Posterior vena cava (tissue), 2 donors: ENCODE measurements at regions not wholly inside any gene's neighbourhood (a gene's known extent, or its start where the extent isn't known, plus 50 kb on each side); places are given as distances from the start of the nearest gene placed in this dataset.

Experiments used
- DNase-seq: peaks from one replicate; pipeline ENCODE4 v3.0.0-alpha.2; 2020; ENCODE audit warnings: low spot score
- intact Hi-C, 2 donors: fragments of 100-400 bp; cut with DNase I; formaldehyde crosslinking; loops; one replicate each; pipeline versions ENCODE4 v1.14.1 to v1.14.2; 2022 to 2023
- donor health status: DM: yes; HTN: yes; CAD: no.
- donor health status: DM: yes; HTN: yes; CAD: no.

DNA sequence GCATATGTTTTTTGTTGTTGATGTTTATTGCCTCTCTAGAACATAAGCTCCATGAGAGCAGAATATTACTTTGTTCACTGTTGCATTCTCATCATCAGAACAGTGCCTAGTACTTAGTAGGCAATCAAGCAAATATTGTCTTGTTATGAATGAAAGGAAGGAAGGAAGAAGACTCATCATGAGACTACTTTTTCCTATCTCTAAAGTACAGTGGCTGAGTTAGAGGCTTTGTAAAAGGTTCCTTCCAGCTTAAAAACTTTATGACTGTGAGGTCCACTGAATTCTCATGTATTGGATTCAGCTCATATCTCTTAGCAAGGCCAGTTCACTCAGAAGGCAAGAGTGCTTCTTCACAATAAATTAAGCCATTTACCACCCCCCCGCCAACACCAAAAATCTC lies 171.8 kb upstream of the NR3C1 start:
- intact Hi-C loops = no loop called here
- no peak for DNase-seq

DNA sequence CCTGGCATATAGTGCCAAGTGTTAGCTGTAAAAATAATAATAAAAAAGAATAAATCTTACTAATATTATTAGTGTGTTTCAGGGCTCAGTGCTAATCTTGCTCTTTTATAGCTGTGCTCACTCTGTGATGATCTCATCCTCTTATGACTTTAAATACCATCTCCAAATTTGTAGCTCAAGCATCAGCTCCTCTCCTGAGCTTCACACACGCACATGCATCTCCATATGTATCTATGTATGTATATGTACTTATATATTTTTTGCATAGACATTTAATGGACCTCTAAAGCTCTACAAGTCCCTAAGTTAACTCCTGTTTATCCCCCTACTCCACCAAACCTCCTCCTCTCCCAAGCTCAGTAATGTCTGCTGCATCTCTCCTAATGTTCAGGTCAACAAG lies 170.8 kb upstream of the NR3C1 start:
- intact Hi-C loops = loop anchor here in 1 of 2 donors (5.0 kb wide), 1 partner anchor 1763 kb away; no protein-coding TSS in a partner anchor
- no peak for DNase-seq

DNA sequence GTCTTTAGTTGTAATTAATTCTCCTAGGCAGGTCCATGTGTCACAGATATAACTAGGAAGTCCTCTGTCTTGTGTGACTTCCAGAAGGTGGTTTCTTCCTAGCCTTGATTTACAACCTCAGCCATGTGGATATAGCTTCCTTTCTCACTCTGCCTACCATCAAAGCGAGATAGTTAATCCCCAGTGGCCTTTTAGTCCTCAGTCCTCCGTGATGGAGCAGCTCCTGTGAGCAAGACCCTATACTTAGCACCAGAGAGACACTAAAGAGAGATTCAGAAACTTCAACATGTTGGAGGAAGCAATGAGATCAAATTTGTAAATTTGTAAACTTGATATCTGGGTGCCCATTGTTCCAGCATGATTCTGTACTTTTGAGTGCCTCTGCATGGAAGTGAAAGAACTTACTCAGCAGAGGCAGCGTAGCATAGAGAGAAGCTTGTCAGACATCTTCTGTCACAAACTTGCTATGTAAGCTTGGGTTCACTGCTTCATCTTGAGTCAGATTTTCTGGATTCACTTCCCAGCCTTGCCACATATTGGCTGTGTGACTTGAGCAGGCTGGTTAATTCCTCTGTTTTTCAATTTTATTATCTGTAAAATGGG lies 170.2 kb upstream of the NR3C1 start:
- no peak for DNase-seq
- intact Hi-C loops = loop anchor here in 1 of 2 donors (5.0 kb wide), 1 partner anchor 1764 kb away; no protein-coding TSS in a partner anchor

DNA sequence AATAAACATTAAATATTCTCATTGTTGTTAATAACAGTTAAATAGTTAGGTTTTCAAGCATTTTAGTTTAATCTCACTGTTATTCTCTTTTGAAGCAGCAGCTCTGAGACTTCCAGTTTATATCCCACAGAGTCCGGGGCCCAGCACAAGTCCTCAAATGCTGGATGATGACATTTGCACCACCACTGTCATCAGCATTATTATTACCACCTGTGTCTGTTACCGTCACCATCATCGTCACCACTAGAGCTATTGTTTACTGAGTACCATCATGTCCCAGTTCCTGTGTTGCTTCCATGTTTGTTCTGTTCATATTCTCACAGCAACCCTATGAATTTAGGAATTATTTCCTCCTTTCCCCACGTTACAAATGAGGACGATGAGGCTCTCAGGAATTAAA lies 169.2 kb upstream of the NR3C1 start:
- no peak for DNase-seq
- intact Hi-C loops = loop anchor here in 1 of 2 donors (5.0 kb wide), 1 partner anchor 1765 kb away; no protein-coding TSS in a partner anchor

DNA sequence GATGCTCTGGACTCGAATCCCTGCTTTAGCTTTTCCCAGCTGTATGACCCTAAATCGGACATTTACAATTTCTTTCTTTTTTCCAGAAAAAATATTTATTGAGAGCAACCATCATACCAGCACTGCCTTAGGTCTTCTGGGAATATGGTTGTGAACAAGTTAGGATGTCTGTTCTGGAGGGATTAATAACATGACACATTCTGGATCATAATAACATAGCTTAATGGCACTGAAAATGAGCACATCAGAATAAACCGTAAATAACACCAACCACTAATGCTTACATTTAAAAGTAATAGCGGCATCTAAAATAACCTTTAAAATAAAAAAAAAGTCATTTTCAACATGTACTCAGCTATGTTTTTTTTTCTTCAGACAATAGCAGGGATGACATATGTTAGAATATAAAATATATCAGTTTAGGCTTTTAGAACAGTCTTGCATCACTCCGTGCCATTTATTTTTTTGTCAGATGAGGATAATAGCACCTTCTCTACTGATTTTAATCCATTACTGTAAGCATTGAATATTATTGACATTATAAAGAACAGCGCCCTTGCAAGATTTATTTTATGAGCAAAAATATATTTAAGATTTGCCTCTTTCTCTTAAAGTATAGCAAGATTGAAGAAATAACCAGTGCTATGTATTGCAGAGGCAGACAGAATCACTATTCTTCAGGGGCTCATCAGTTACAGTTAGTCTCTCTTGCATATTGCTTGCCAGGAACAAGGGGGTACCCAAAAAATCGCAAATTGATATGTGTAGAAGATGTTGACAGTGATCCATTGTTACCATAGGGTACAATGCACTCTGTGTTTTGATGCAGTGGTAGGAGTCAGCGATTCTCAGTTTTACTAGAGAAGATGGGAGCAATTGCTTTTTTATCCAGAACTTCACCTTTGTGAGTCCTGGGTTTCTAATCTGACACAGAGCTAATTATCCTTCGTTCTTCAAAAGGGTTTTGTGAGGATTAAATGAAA lies 168.4 kb upstream of the NR3C1 start:
- no peak for DNase-seq
- intact Hi-C loops = loop anchor here in 1 of 2 donors (5.0 kb wide), 1 partner anchor 1765 kb away; no protein-coding TSS in a partner anchor

DNA sequence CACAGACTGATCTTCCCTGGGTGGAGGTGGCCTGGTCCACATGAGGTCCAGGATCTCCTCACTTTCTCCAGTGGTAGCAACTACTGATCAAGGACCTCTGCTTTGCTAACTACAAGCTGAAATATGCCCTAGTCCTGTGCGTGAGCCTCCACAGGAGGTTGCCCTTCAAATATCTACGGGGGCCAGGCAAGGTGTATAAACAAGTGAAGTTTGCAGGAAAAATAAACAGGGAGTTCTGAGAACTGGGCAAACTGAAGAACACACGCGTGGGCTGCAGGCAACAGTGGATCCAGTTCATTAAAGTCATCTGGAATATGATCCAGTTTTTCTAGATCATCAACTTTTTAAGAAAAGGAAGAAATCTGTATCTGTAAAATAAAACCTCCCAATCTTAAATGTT lies 167.5 kb upstream of the NR3C1 start:
- no peak for DNase-seq
- intact Hi-C loops = loop anchor here in 1 of 2 donors (5.0 kb wide), 1 partner anchor 1766 kb away; no protein-coding TSS in a partner anchor

DNA sequence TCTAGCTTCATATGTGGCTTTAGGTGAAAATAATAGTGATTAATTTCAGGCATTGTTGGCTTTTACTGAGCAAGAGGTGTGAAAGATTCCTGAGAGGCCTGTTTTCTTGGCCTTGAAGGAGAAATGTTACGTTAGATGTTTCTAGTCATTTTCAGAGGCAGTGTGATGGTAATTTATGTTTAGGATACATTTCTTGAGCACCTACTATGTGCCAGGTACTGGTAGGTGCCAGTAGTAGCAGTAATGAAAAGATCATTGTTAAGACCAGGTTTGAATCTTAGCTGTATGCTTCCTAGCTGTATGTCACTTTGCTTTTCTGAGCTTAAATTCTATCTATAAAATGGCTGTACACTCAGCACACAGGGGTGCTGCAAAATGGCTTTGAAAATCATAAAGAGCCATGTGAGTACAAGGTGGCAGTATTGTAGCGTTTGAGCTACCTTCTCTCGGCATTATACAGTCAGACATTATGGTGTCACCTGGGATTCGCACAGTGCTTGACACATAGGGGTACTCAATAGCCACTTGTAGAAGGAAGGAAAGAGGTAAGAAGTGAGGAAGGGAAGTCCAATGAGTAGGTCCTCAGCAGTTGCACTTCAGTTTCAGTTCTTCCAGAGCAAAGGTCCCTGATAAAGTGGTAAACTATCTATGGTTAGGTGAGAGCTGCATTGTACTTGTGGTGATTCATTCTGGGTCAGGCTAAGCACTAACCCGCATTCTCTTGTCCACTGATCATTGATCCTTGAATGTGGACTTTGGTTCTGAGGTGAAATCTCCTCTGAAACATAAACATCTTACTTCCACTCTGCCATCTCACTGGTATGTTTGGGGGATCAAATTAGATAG lies 166.5 kb upstream of the NR3C1 start:
- intact Hi-C loops = loop anchor here in 1 of 2 donors (5.0 kb wide), 1 partner anchor 1767 kb away; no protein-coding TSS in a partner anchor
- no peak for DNase-seq

DNA sequence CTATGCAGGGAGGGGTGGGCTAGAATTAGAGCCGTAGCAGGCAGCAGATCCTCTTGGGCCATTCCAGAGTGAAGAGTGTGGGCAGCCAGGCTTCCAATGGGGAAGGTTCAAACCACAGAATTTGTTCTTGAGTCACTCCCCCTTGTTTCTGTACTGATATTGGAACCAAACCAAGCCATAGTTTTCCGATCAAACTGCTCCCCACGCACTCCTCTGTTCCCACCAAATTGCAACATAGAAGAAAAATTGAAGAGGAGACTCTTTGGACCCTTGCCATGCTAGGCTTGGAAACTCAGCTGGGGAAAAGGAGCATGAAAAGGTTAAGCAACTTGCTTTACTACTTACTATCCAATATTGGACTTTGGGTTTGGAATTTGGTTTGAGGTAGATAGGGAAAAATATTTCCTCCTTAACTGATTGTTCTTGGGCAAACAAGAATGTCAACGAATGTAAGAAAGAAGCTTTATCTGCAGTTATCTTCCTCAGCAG lies 165.8 kb upstream of the NR3C1 start:
- no peak for DNase-seq
- intact Hi-C loops = no loop called here

DNA sequence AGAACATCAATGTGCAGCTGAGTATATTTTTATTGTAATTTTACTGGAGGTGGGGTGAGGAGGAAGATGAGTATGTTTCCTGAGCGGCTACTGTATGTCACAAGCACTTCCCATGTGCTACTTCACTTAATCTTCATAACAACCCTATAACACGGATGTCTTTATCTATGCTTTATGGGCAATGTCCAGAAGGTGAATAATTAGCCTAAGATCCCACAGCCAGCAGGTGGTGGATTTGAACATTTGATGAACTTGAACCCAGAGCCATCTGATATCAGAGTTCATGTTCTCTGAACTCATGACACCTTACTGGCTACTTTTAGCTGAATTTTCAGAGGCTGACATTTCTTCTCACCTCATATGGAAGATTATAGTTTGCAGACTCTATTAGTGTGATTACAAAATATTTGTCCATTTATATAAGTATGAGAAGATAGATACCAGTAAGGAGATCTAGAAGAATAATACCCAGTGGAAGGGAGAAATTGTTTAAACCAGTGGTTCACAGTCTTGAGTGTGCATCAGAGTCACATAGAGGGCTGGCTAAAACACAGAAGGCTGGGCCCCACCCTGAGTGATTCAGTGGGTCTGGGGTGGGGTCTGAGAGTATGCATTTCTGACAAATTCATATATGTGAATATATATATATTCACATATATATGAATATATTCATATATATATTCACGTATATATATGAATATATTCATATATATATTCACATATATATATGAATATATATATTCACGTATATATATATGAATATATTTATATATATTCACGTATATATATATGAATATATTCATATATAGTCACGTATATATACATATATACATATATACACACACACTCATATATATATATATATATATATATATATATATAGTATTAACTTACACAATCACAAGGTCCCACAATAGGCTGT lies 164.4 kb upstream of the NR3C1 start:
- no peak for DNase-seq
- intact Hi-C loops = no loop called here

DNA sequence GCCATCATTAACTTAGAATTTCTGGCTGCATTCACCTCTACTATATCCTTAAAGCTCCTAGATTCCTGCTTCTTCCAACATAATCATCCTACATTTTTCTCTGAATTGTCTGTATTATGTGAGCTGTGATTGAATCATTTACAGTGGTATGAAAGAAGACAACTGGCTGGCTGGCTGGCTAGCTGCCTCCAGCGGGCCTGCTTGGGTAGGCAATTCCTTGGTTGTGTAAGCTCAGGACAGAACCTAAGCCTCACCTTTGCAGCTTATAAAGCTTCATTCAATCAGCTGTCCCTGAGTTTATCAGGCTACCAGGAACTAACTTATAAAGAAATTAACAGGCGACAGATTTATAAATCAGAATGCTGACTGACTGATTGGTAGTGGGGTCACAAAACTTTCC lies 162.7 kb upstream of the NR3C1 start:
- no peak for DNase-seq
- intact Hi-C loops = no loop called here

DNA sequence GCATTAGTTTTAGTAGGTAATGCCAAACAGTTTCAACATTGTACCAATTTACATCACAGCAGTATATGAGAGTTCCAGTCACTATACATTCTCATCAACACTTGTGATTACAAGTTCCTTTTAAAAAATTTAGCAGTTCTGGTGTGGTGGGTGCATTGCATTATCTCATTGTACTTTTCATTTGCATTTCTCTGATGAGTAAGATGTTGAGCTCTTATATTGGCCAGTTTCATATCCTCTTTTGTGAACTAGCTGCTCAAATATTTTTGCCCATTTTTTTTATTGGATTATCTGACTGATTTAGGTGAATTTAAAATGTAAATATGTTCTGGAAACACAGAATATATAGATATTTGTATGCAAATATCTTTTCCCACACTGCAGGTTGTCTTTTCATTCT lies 160.9 kb upstream of the NR3C1 start:
- intact Hi-C loops = no loop called here

DNA sequence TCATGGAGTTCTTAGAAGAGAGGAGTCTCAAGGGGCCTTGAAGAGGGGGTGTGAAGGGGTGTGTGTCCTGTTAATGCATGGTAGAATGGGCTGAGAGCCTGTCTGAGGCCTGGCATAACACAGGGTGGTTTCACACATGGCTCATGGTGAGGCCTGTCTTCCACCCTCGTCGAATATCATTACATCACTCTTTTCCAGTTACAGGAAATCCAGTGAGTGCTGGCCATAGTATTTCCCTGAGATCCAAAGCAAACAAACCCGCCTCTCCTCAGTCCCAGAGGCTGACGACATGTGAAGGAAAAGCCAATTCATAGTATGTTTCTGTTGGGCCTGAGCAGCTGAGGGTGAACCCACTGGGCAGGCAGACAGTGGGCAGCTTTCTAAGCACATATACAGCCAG lies 159.4 kb upstream of the NR3C1 start:
- no peak for DNase-seq
- intact Hi-C loops = no loop called here

More for the DNA sequence above, 160.9 kb upstream of the NR3C1 start:
- no peak for DNase-seq

DNA sequence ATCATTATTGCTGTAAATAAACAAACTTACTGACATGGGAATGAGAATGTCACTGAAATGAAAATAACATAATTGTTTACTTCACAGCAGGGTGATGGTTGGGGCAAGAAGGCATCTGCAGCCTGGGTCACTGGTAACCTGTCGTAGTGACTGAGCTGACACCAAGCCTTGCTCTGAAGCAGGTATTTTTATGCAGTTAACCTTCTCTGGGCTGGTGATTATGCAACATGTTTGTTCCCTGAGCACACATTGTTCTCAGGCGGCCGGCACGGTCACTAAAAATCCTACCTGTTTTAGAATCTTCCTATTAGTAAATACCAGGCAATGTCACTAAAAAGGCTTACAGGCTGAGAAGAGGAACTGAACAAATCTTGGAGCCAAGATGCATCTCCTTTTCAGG lies 157.7 kb upstream of the NR3C1 start:
- DNase-seq = no peak
- intact Hi-C loops = no loop called here

DNA sequence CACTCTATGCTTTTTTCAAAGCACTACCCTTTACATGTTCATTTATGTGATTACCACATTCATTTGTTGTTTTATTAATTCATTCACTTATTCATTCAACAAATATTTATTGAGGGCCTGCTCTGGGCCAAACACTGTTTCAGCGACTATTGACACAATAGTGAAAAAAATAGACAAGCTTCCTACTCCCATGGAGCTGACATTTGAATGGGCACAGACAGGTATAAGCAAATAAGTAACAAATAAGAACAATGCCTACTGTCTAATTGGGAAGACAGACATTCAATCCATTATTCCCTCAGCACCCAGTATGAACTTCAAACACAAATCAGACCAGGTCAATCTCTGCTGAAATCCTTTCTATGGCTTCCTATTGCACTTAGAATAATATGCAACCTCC lies 156.9 kb upstream of the NR3C1 start:
- intact Hi-C loops = no loop called here
- DNase-seq = no peak

DNA sequence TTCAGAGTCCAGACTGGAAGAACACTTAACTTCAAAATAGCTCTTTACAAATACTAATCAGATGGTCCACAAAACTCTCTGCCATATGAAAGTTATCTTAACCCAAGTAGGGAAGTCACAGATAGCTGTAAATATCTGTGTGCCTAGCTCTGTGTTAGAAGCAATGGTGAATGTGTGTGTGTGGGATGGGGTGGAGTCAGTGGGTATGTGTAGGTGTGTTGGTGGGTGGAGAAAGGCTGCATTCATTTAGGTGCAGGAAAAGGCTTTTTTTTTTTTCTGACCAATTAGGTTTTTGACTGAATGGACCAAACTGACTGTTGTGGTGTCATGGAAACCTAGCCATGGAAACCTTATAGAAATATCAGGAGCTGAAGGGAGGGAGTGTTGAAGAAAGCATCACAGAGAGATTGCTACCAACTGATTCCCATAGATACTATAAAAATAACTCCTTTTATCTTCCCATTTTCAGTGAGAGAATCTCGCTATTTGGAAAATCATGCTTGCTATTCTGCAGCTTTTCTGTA lies 156.2 kb upstream of the NR3C1 start:
- intact Hi-C loops = no loop called here

DNA sequence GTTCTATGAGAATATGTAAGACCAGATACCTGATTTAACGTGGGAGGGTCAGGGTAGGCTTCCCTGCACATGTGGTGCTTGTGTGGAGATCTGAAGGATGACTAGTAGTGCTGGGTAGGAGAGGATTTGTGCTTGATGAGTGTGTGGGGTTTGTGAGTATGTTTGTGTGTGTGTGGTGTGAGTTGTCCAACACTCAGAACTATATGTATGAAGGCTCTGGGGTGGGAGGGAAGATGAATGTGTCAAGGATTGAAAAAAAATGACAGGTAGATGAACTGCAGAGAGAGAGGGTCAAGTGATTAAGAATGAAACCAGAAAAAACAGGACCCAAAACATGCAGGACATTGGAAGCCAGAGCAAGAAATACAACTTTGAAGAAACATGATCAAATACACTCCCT lies 154.6 kb upstream of the NR3C1 start:
- intact Hi-C loops = no loop called here
- DNase-seq = no peak

More for the DNA sequence above, 156.2 kb upstream of the NR3C1 start:
- no peak for DNase-seq

DNA sequence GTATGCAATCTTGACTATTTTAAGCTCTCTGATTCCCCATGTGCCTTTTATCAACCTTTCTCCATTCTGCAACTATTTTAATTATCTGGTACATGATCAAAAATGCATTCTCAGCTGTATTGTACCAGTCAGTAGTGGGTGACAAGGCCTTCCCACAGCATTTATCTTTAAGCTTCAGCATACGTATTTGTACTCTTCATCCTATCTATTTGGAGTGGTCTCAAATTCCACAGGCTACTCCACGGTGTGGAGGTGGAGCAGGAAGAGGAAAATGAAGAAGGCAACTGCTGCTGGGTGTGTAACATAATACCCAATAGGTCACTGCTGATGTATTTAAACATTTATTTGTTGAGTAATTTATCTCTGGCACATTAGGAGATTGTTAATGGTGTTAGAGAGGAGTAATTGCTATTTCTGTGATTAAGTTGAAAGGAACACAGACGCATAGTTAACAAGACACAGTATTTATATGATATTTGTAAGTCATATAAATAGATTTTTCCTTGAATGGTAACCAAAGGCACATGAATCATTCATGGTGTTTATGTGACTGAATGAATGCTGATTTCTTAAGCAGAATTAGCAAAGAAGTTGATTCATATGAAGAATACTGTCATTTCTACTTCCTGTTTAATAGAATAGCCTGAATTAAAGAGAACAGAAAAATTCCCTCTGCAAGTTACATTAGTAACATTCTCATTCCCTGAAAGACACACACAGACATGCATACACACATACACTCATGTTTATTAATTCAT lies 153.8 kb upstream of the NR3C1 start:
- no peak for DNase-seq
- intact Hi-C loops = no loop called here
